Prostate gland (tissue), 2 donors: ENCODE measurements at regions not wholly inside any gene's neighbourhood (a gene's known extent, or its start where the extent isn't known, plus 50 kb on each side); places are given as distances from the start of the nearest gene placed in this dataset.

Experiments
- CTCF ChIP-seq, 4 experiments: fragments of 200-600 bp in 2 of 4; fragments of 450-650 bp in 2 of 4; sonication (generic) in 2 of 4; IDR thresholded peaks; 1 replicate in 3 of 4; 2 replicates in 1 of 4; pipeline ENCODE4 v1.5.1; 2016 to 2019; ENCODE audit warnings: antibody characterized with exemption in 4 of 4, mild to moderate bottlenecking in 2 of 4, moderate library complexity in 2 of 4
- POLR2A ChIP-seq: fragments of 450-650 bp; IDR thresholded peaks from one replicate; pipeline ENCODE4 v1.6.1; 2016; ENCODE audit warnings: antibody characterized with exemption, mild to moderate bottlenecking

- no peak for TF ChIP-seq CTCF (IDR thresholded peaks at IDR 0.05)
- no peak for TF ChIP-seq POLR2A
These were observed 428.7 kb upstream of the ID2 start for GRCh38 chr2:8252997-8253694.
